ENCODE measurements at regions not wholly inside any gene's neighbourhood (a gene's known extent, or its start where the extent isn't known, plus 50 kb on each side); places are given as distances from the start of the nearest gene placed in this dataset.
"Not testable (repeated sequence)": the region's sequence is repeated elsewhere in the genome, so short reads cannot be mapped to it uniquely, and the experiment has no call there.

GRCh38 chr9:71361357-71361756 lies 239.9 kb upstream of the TRPM3 start:
- DNase-seq, result no peak

DNA sequence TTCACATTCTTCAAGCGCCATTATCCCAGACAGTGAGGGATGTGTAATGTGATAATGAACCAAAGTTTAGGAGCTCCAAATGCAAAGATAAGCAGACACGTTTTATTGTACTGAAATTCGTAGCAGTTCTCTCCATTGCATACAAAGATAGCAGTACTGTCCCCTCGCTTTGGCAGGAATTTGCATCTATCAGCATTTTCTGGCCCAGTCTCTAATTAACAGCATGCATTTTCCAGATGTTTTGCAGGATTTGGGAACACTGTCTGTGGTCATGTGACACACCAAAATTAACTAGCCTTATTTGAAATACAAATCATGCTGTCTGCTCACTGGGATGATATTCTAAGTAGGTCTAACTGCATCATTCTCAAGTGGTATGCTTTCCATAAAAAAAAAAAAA lies 235.9 kb upstream of the TRPM3 start:
- DNase-seq, result no peak

DNA sequence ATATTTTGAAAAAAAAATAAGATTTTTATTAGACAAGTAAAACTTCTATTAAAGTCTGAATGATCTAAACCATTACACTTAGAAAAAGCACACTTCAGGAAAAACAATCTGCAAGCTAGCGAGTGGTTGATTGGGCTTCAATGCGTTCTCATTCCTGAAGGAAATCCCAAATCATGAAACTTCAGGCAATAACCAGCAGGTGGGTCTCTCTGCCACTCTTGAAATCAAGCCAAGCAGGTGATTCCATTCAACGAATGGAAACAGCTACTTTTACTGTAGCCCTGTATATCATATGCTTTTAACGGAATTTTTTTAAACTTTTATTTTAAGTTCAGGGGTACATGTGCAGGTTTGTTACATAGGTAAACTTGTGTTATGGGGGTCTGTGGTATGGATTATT lies 234.5 kb upstream of the TRPM3 start:
- DNase-seq, result no peak

GRCh38 chr9:71353720-71354119 lies 232.3 kb upstream of the TRPM3 start:
- DNase-seq, result no peak

DNA sequence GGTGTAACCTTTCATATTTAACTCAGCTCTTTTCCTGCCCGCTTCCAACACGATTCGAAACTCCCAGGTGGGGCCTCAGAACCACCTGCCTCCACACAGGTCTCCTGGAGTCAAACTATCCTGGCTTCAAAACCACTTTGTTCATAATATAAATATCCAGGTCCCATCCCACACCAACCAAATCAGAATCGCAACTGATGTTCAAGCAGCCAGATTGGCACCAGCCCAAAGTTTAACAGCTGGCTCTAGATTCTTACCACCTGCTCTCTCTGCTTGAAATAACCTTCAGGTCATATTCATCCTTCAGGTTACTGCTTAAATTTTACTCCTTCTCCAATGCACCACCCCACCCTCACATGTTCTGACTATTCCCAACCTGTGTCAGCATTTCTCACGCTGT lies 231.4 kb upstream of the TRPM3 start:
- DNase-seq, result no peak

DNA sequence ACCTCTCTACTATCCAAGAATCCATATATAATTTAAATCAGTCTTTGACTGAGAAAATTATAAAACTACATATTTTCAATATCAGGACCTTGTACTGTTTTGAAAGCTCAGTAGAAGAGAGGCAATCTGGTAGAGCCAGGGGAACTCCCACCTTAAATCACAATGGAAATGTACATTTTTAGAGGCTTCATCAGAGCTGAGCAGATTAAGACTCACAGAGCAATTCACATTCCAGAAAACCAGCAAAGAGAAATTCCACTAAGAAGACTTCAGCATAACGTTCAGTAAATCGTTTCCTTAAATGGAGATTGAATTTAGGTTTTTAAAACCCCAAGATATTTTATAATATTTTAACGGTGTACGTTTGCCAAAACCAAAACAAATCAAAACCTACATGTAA lies 227.8 kb upstream of the TRPM3 start:
- no peak for DNase-seq

- no peak for DNase-seq
Measured at GRCh38 chr9:71333321-71333720, 211.9 kb upstream of the TRPM3 start.

- no peak for DNase-seq
Measured at GRCh38 chr9:71331603-71332002, 210.2 kb upstream of the TRPM3 start.

DNA sequence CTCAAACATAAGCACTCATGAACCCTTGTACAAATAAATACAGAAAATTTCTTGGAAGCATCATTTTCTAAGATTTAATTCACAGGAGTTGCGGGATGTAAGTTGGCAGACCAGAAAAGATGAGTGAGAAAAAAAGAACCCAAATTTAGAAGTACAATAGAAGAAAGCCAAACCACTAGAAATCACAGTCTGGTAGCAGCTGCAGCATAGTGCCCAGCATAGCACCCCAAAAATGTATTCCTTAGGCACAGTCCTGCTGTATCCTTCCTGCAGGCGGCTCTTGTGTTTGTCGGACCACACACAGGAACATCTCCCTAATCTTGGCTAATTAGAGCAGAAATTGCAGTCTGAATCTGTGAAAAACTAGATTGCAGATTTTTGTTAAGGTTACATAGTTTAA lies 208.5 kb upstream of the TRPM3 start:
- no peak for DNase-seq

GRCh38 chr9:71326360-71326759 lies 204.9 kb upstream of the TRPM3 start:
- DNase-seq, result no peak

GRCh38 chr9:71323357-71323756 lies 201.9 kb upstream of the TRPM3 start:
- no peak for DNase-seq

DNA sequence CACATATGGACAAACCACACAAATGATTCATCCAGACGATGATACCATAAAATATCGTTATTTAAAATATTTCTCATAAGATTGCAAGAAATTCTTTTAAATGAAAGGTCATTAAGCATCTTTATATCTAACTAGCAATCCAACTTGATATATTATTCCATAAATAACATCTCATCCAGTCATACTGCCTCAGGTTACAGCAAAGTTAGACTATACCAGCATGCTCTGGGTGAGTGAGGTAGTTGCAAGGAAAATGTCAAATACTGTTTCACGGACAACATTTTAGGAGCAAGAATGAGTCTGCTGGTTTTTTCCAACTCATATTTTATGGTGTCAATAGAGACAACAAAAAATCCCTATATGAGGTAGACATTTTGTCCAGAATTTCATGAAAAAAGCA lies 200.9 kb upstream of the TRPM3 start:
- DNase-seq, result no peak

DNA sequence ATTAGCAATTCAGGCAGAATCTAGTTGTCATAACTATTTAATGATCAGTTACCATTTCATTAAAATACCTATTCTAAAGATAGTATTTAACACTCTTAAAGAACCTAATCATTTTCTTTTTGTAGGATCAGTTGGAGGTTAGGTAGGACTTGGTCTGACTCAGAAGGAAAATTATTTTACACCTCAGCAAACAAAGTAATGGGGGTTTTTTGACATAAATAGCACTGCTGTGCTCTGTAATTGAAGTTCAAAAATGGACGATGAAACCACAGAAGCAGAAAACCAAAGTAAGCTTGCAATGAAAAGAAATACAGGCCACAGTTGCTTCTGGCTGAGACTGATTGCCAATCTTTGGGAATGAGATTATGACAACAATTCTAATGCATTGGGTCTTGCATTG lies 187.0 kb upstream of the TRPM3 start:
- no peak for DNase-seq

- no peak for DNase-seq
Measured at GRCh38 chr9:71306134-71306533, 184.7 kb upstream of the TRPM3 start.

DNA sequence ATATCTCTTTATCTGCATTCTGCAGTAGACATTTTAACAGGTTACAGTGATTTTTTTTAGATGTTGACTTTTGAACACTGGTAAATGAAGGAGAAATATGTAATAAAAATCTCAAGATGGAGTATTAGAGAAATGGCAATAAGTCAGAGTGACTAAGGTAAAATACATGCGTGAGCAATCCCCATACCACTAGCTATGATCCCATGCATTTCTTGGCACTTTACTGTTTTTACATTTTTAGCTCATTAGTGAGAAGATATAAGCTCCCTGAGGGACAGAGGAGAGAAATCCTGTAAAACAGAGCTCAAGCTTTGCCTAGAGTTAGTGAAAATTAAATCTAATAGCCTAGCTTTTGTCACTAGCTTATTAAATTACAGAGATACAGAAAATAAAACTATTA lies 181.9 kb upstream of the TRPM3 start:
- DNase-seq, result no peak

GRCh38 chr9:71302776-71303175 lies 181.4 kb upstream of the TRPM3 start:
- no peak for DNase-seq

GRCh38 chr9:71295928-71296327 lies 174.5 kb upstream of the TRPM3 start:
- no peak for DNase-seq

GRCh38 chr9:71286146-71286545 lies 164.7 kb upstream of the TRPM3 start:
- no peak for DNase-seq

DNA sequence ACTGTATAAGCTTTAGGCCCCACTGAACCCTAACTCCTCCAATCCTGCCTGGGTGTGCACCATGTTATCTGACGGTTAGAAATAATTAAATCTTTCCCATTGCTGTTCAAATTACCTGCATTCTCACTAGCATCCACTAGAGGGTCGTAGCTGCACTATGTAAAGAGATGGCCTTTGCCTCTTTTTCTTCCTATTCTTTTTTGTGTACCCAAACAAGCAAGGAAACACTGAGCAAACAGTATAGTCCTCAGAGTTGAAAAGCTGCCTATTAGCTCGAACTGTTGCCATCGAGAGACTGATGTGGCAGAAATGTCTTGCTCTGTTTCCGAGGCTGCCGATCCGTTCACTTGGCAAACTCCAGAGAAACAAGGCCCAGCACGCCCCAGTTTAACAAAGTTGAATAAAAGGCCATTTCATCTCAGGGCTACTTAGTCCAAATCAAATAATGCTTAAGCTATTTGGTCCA lies 163.8 kb upstream of the TRPM3 start:
- peak; percentile 23 for DNase-seq

DNA sequence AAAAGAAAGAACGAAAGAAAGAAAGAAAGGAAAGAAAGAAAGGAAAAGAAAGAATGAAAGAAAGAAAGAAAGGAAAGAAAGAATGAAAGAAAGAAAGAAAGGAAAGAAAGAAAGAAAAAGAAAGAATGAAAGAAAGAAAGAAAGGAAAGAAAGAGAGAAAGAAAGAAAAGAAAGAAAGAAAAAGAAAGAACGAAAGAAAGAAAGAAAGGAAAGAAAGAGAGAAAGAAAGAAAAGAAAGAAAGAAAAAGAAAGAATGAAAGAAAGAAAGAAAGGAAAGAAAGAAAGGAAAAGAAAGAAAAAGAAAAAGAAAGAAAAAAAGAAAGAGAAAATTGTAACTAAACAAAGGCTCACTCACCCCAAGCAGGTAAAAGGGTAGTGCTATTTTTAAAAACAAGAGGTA lies 160.7 kb upstream of the TRPM3 start:
- DNase-seq, result not testable (repeated sequence)

DNA sequence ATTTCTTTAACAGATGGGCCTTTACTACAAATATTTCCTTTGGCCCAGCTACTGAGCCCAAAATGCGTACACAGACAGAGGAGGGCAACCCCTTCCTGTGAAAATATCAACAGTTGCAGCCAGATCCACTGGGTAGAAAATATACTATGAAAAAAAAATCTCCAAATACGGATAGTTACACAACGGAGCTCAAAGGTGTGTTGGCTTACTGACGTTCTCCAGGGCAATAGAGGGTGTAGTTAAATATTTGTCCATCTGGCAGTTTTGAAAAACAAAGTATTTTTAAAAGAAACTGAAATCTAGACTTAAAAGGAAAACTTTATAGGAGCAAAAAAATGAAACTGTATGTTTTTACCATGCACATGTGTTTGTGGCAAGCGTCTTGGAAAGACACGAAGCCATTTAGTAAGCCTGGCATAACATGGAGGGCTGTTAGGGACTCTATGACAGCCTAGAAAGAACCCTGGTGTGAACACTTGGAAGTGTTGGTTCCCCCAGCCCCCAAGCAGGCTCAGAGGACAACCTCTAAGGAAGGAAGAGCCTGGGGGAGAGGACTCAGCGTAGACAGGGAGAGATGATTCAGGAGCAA lies 157.8 kb upstream of the TRPM3 start:
- no peak for DNase-seq

GRCh38 chr9:71273613-71274012 lies 152.2 kb upstream of the TRPM3 start:
- DNase-seq, result no peak

GRCh38 chr9:71271602-71272001 lies 150.2 kb upstream of the TRPM3 start:
- no peak for DNase-seq

GRCh38 chr9:71270554-71270953 lies 149.1 kb upstream of the TRPM3 start:
- DNase-seq, result no peak

DNA sequence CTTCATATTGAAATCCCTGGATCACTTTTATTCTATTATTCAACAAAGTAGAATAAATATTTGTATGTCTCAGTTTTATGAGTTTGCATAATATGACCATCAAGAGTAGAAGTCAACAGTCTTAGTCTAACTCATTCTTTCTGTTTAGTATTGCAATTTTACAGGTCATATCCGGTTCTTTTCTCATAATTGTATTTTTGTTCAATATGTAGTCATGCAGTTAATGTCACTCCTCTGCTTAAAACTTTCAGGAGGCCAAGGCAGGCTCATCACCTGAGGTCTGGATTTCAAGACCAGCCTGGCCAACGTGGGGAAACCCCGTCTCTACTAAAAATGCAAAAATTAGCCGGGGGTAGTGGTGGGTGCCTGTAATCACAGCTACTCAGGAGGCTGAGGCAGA lies 148.4 kb upstream of the TRPM3 start:
- DNase-seq, result no peak
